HG02759 (cell line): ENCODE measurements at regions not wholly inside any gene's neighbourhood (a gene's known extent, or its start where the extent isn't known, plus 50 kb on each side); places are given as distances from the start of the nearest gene placed in this dataset.
"Not testable (repeated sequence)": the region's sequence is repeated elsewhere in the genome, so short reads cannot be mapped to it uniquely, and the experiment has no call there.

ENCODE experiments used
- ATAC-seq: cut with Tn5 transposase; IDR thresholded peaks from one replicate; pipeline ENCODE4 v1.9.1; 2021; ENCODE audit warnings: mild to moderate bottlenecking, moderate library complexity; ENCODE audit not compliant: unreplicated experiment

GRCh38 chr7:8809320-8809719 is 375.9 kb downstream of the NXPH1 start:
- ATAC-seq: no peak

GRCh38 chr7:8817448-8818036 is 384.1 kb downstream of the NXPH1 start:
- ATAC-seq: no peak

DNA sequence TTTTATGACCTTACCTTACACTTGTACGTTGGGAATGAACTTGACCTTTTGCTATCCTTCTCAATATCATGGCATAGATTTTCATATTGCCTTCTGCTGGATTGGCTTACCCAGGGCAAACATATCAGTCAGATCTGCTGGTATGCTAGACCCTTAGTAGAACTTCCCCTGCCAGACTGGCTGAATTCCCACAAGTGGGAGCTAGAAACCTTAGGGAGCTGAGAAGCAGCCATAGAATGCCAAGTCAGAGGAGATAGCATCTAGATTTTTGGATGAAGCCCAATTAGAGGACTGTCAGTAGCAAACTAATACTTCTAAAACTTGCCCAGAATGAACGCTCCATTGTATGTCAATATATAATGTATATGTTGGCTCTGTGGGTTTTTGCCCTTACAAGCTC is 385.0 kb downstream of the NXPH1 start:
- ATAC-seq: no peak

DNA sequence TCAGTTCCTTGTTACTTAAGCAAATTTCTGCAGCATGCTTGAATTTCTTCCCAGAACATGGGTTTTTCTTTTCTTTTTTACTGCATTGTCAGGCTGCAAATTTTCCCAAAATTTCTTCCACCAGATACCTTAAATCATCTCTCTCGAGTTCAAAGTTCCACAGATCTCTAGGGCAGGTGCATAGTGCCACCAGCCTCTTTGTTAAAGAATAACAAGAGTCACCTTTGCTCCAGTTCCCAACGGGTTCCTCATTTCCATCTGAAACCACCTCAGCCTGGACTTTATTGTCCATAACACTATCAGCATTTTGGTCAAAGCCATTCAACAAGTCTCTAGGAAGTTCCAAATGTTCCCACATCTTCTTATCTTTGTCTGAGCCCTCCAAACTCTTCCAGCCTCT is 389.2 kb downstream of the NXPH1 start:
- no peak for ATAC-seq

DNA sequence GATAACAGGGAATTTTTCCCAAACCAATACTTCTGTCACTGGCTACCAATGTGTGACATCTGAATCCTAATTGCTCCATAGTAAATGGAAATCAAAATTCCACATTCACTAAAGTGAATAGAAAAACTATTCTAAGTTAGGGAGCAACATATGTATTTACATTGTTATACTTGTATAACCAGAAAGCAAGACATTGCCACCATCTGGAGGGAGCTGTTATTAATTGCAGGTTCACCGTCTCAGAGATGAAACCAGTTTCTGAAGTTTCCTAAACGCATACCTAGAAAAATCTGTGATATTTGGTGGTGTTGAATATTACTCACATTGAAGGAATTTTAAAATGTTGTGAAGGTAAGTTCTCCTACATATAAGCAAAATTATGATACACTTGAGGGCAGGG is 390.1 kb downstream of the NXPH1 start:
- no peak for ATAC-seq

- ATAC-seq: no peak
These were observed 393.9 kb downstream of the NXPH1 start for GRCh38 chr7:8827329-8827728.

DNA sequence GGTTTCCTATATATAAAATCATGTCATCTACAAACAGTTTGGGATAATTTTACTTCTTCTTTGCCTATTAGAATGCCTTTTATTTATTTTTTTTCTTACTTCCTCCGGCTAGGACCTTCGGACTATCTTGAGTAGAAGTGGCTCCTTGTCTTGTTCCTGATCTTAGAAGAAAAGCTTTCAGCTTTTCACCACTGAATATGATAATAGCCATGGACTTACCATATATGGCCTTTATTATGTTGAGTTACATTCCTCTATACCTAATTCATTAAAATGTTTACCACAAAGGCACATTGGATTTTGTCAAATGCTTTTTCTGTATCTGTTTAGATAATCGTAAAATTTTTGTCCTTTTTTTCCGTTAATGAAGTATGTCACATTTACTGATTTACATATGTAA is 395.7 kb downstream of the NXPH1 start:
- ATAC-seq: no peak

- ATAC-seq: no peak
These were observed 398.0 kb downstream of the NXPH1 start for GRCh38 chr7:8831376-8831775.

GRCh38 chr7:8833355-8833754 is 399.9 kb downstream of the NXPH1 start:
- no peak for ATAC-seq

DNA sequence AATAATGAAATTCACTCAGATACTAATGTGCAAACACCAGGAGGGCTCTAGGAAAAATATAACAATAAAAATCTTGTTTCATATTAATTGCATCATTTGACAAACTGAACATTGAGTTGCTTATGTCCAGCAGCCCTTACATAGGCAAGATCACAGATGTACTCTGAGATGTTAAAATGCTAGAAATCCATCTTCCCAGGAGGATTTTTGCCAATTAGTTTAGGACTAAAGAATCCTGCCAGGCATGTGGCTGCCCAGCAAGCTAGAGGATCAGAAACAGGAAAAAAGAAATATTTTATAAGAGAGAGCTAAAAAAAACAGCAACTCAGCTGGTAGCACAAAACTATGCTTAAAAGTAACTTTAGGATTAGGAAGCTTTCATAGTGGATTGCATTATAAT is 407.8 kb downstream of the NXPH1 start:
- ATAC-seq: no peak

GRCh38 chr7:8871716-8872115 is 438.3 kb downstream of the NXPH1 start:
- no peak for ATAC-seq

GRCh38 chr7:8881916-8882315 is 448.5 kb downstream of the NXPH1 start:
- no peak for ATAC-seq

DNA sequence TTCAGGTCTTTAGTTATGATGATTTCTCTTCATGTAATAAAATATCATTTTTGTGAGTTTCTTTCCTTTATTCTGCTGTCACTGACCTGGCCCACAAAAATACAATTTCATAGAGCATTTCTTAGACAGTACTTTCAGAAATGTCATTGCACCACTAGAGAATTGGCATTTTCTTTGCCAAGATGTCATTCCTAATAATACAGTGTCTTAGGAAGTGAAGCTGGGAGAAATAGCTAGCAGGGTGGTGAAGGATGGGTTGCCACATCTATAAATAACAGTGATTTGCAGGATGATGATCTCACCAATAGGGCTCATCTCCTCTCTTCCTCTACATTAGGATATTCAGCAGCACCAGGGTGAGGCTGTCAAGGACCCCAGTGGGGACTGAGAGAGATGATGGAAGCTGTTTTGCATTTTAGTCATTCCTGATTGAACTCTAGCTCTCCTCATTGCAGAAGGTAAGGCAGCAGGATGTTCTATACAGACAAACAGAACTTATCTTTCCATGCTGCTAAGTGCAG is 452.1 kb downstream of the NXPH1 start:
- ATAC-seq: no peak

GRCh38 chr7:8890346-8890745 is 456.9 kb downstream of the NXPH1 start:
- not testable (repeated sequence) for ATAC-seq

DNA sequence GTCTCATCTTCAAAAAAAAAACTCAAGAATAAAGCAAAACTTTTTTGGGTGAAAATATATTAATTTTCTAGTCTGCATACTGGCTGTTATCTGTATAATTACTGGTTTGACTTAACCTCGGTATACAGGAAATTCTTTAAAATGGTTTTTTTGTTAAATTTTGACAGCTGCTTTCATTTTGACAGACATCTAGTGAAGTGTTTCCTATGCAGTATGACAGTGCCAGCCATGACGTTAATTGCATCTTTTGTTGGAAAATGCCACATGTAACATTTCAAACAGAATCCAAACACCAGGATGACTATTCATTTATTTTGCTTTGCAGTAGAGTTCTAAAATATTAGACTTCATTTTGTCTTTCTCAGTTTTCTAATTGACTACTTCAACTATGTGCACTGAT is 460.4 kb downstream of the NXPH1 start:
- no peak for ATAC-seq

DNA sequence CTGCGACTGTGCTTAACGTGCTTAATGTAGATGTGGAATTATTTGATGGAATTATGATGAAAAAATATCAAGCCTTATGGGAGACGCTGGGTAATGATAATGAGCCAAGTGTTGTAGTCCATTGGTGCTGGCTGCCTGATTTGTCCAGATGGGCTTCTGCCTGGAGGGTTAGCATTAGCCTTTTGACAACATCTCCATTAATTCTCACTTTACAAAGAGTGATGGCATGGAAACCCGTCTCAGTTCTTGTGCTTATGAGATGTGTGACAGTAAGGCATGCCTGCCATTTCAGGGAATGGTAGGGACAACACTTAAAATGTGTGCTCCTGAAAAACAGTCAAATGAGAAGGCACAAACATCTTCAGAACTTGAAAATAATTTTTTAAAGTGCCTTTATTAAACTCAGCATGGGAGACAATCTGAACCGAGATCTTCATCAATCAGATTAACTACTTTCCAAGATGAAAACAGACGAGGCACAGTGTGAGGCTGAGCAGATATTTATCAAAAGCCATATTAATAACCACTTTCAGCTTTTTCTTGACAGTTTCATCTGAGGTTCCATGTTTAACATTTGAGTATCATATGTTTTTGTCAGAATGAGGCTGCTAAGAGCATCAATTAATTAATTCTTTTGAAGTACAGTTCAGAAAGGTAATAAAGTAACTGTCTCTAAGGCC is 473.1 kb downstream of the NXPH1 start:
- no peak for ATAC-seq

DNA sequence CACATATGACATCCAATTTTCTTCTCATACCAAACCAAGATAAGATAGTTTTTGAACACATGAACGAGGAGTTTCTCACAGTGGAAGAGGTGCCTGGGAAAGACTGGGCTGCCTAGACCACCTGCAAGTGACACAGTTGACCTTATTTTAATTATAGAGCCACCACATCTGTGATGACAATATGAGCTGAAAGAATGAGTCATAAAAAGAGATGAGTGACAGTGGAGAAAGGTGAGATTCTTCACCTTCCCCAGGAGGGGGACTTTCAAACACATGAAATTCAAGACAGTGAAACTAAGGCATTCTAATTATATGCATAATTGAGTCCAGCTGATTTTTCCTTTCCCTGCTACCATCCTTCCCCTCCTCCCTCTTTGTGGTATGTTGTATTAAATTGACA is 475.5 kb downstream of the NXPH1 start:
- no peak for ATAC-seq

GRCh38 chr7:8913682-8914081 is 480.3 kb downstream of the NXPH1 start:
- ATAC-seq: no peak

DNA sequence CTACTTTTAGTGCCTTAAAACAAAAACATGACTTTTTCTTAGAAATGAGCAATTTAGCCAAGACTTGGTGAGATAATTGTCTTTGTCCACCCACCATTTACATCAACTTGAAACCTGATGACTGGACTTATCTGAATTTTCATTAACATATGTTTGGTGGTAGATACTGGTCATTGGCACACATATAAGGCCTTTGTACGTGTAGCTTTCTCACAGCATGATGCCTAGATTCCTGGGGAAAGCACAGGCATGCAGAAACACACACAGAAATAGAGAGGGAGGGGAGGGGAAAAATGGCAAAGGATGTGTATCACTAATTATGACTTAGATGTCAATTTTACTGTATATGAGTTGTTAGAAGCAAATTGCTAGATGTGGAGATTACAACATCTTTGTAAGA is 488.4 kb downstream of the NXPH1 start:
- ATAC-seq: no peak

DNA sequence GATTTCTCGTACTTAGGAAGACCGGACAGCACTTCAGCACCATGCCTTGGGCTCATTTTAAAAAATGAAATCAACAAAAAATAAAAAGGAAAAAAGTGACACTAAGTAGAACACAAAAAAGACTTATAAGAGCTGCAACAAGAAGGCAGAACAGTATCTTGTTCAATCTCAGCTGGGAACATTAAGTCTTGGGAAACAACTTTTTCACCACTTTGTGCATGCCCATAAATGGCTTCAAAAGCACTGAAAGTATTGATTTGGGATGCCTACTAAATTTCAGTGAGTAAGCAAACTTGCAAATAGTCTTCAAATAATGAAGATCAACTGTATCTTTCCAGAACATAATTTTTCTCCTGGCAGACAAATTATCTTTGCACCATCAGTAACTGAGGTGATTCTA is 489.3 kb downstream of the NXPH1 start:
- ATAC-seq: no peak

DNA sequence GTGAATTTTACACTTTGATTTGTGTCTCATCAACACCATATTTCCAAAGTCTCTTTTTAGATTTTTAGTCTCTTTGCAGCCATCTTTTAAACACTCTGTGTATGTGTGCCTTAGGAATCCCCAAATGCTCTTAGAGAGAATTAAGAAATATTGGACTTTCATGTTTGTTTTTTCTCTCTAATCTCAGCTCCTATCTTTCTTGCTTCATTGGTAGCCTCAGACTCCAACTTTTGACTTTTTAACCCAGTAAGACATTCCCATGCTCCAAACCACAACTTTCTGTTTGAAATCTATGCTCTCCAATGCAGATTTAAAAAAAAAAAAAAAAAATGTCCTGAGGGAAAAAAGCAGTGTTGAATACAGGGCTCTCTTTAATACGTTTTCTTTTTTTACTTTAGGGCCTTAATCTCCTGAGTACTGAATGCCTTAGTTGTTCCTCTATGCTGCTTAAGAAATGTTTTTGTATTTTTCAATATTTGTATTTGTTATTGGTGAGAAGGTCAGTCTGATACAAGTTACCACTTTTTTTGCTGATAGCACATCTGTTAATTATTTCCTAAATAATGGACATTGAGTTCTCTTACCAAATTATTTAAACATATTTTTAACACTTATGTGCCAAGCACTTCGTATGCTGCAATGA is 489.9 kb downstream of the NXPH1 start:
- ATAC-seq: no peak

DNA sequence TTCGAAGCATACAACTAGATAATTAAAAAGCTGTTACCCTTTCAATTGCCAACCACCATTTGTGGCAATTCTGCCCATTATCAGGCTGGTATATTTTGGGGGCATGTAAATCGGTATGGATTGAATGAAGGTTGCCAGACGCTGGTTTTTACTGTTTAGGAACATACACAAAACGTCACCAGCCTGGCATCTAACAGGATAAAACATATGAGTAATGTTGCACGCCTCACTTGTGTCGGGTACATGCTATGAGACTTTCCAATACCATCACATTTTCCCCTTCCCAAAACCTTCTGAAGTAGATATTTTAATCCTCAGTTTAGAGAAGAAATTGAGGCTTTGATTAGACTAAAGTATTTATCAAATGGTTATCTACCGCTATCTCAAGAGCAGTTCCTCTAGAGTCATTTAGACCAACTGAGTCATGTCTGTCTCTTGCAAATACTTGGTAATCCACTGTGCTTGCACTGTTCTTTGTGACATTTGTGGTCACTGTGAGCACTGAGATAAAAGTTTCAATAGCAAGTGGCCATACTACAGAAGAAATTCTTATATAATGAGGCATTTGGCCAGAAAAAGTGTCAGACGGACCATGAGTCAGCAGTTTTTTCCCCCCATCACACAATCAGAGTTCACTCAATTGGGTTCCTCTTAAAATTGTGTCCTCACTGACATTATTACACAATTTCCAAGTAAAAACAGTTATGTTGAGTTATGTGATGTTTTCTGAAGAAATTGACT is 498.7 kb downstream of the NXPH1 start:
- no peak for ATAC-seq
